HepG2 (cell line): ENCODE measurements at regions not wholly inside any gene's neighbourhood (a gene's known extent, or its start where the extent isn't known, plus 50 kb on each side); places are given as distances from the start of the nearest gene placed in this dataset.

ENCODE experiments used
- HMGXB4 ChIP-seq, 2 experiments: sonication (generic) in 1 of 2; formaldehyde crosslinking in 1 of 2; IDR thresholded peaks; 2 replicates each; pipeline versions ENCODE4 v1.4.0 to v1.6.1; 2018 to 2020; ENCODE audit warnings: missing genetic modification reagents in 2 of 2, borderline replicate concordance in 1 of 2, low read depth in 1 of 2, mild to moderate bottlenecking in 1 of 2, missing biosample characterization in 1 of 2
- NCOA5 ChIP-seq: sonication (generic); formaldehyde crosslinking; IDR thresholded peaks from 2 replicates; pipeline ENCODE4 v1.4.0; 2020; ENCODE audit warnings: missing genetic modification reagents
- PAXIP1 ChIP-seq: sonication (generic); formaldehyde crosslinking; conservative IDR thresholded peaks from 2 replicates; pipeline ENCODE4 v1.4.0; 2020; ENCODE audit warnings: mild to moderate bottlenecking, missing genetic modification reagents, moderate library complexity
- SYNCRIP ChIP-seq: fragments of 200-400 bp; formaldehyde crosslinking; IDR thresholded peaks from 2 replicates; pipeline ENCODE4 v1.6.1; 2018; ENCODE audit warnings: mild to moderate bottlenecking, low read depth, low read length; ENCODE audit not compliant: insufficient read depth
- ZBTB26 ChIP-seq: IDR thresholded peaks from 2 replicates; pipeline ENCODE4 v1.6.1; 2016; ENCODE audit warnings: missing compliant biosample characterization, missing genetic modification reagents, borderline replicate concordance
- ZHX1 ChIP-seq: sonication (generic); formaldehyde crosslinking; IDR thresholded peaks from 2 replicates; pipeline ENCODE4 v1.8.1; 2022; ENCODE audit warnings: low read depth, mild to moderate bottlenecking, missing genetic modification reagents
- ZNF318 ChIP-seq: sonication (generic); formaldehyde crosslinking; IDR thresholded peaks from 2 replicates; pipeline ENCODE4 v1.4.0; 2020; ENCODE audit warnings: mild to moderate bottlenecking, missing genetic modification reagents
- ZNF616 ChIP-seq: sonication (generic); formaldehyde crosslinking; IDR thresholded peaks from 2 replicates; pipeline ENCODE4 v1.5.0; 2020; ENCODE audit warnings: low read depth, mild to moderate bottlenecking, missing genetic modification reagents
- ZNF644 ChIP-seq: IDR thresholded peaks from 2 replicates; pipeline ENCODE4 v1.6.1; 2016; ENCODE audit warnings: low read depth
- ZNF83 ChIP-seq: sonication (generic); formaldehyde crosslinking; IDR thresholded peaks from 2 replicates; pipeline ENCODE4 v1.4.0; 2020; ENCODE audit warnings: missing genetic modification reagents, mild to moderate bottlenecking, borderline replicate concordance

- TF ChIP-seq ZNF318 = no peak
- no peak for TF ChIP-seq ZNF616 (CRISPR knock-in tag)
- TF ChIP-seq ZBTB26 = 0 out of 2 replicates have a peak, but pooled peaks have one; percentile 42
- TF ChIP-seq ZNF83 = no peak
- peak; percentile 65 for TF ChIP-seq ZNF644 (CRISPR knock-in tag)
- TF ChIP-seq PAXIP1 (CRISPR knock-in tag) = peak; percentile 37; the same call in 1 of the 2 replicates
- no peak for TF ChIP-seq SYNCRIP
- no peak for TF ChIP-seq NCOA5
- TF ChIP-seq HMGXB4 (CRISPR knock-in tag; IDR thresholded peaks at IDR 0.05; ENCODE audit: borderline replicate concordance in 1 of 2, low read depth in 1 of 2) = no peak
- no peak for TF ChIP-seq ZHX1 (CRISPR knock-in tag)
Measured at GRCh38 chr2:16096962-16097361, 156.6 kb downstream of the MYCN start (continued).
